Type B pancreatic cell (in vitro differentiated cells): ENCODE measurements at regions not wholly inside any gene's neighbourhood (a gene's known extent, or its start where the extent isn't known, plus 50 kb on each side); places are given as distances from the start of the nearest gene placed in this dataset.
"Not testable (repeated sequence)": the region's sequence is repeated elsewhere in the genome, so short reads cannot be mapped to it uniquely, and the experiment has no call there.

Source experiments
- DNase-seq: peaks from one replicate; pipeline ENCODE4 v3.0.0; 2021; ENCODE audit warnings: mixed read lengths; ENCODE audit not compliant: unreplicated experiment; ENCODE audit errors: extremely low spot score
- H3K27ac Mint-ChIP-seq: 2 replicates; pipeline ENCODE4 v1.8.0; 2021; ENCODE audit warnings: mild to moderate bottlenecking, mixed read lengths
- H3K27me3 Mint-ChIP-seq: 2 replicates; pipeline ENCODE4 v1.8.0; 2021; ENCODE audit warnings: mixed read lengths
- H3K36me3 Mint-ChIP-seq: 2 replicates; pipeline ENCODE4 v1.8.0; 2021; ENCODE audit warnings: mixed read lengths
- H3K4me1 Mint-ChIP-seq: one replicate; pipeline ENCODE4 v1.8.0; 2021; ENCODE audit warnings: mixed read lengths; ENCODE audit not compliant: unreplicated experiment
- H3K4me3 Mint-ChIP-seq: 2 replicates; pipeline ENCODE4 v1.8.0; 2021; ENCODE audit warnings: mild to moderate bottlenecking, mixed read lengths
- H3K9me3 Mint-ChIP-seq: 2 replicates; pipeline ENCODE4 v1.8.0; 2021; ENCODE audit warnings: mixed read lengths
- TF ChIP-seq, protein P1 (sequence below): fragments of 200-600 bp; sonication (generic); conservative IDR thresholded peaks from 2 replicates; pipeline ENCODE4 v1.5.0; 2021; ENCODE audit warnings: antibody characterized with exemption, mild to moderate bottlenecking

DNA sequence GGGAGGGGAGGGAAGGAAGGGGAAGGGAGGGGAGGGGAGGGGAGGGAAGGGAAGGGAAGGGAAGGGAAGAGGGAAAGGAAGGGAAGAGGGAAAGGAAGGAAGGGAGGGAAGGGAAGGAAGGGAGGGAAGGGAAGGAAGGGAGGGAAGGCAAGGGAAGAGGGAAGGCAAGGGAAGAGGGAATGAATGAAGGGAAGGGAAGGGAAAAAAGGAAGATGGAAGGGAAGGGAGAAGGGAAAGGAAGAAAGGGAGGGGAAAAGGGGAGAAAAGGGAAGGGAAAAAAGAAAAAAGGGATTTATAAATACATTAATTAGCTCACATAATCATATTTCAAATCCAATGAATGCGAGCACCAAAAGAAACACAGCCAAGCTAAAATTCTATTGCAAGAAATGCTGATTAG, 202.9 kb upstream of the LRRTM4 start:
- Mint-ChIP-seq H3K27me3 (no peaks in the 10 kb centered on the region), H3K9me3 (no peaks in the 10 kb centered on the region), H3K4me3 (no peak overlapping the region), H3K4me1 (no peaks in the 10 kb centered on the region), H3K36me3 (no peaks in the 10 kb centered on the region), H3K27ac (no peak overlapping the region)
- no peak for DNase-seq
- TF ChIP-seq, protein P1, sequence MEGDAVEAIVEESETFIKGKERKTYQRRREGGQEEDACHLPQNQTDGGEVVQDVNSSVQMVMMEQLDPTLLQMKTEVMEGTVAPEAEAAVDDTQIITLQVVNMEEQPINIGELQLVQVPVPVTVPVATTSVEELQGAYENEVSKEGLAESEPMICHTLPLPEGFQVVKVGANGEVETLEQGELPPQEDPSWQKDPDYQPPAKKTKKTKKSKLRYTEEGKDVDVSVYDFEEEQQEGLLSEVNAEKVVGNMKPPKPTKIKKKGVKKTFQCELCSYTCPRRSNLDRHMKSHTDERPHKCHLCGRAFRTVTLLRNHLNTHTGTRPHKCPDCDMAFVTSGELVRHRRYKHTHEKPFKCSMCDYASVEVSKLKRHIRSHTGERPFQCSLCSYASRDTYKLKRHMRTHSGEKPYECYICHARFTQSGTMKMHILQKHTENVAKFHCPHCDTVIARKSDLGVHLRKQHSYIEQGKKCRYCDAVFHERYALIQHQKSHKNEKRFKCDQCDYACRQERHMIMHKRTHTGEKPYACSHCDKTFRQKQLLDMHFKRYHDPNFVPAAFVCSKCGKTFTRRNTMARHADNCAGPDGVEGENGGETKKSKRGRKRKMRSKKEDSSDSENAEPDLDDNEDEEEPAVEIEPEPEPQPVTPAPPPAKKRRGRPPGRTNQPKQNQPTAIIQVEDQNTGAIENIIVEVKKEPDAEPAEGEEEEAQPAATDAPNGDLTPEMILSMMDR, result no peak

DNA sequence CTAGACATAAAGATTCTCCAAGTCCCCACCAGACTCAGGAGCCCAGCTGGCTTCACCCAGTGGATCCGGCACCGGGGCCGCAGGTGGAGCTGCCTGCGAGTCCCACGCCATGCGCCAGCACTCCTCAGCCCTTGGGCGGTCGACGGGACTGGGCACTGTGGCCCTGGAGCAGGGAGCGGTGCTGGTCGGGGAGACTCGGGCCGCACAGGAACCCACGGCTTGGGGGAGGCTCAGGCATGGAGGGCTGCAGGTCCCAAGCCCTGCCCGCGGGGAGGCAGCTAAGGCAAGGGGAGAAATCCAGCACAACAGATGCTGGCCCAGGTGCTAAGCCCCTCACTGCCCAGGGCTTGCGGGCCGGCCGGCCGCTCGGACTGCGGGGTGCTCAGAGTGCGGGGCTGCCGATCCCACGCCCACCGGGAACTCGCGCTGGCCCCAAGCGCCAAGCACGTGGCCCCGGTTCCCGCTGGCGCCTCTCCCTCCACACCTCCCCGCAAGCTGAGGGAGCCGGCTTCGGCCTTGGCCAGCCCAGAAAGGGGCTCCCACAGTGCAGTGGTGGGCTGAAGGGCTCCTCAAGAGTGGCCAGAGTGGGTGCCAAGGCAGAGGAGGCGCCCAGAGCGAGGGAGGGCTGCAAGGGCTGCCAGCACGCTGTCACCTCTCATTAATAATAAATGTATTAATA, 212.6 kb upstream of the LRRTM4 start:
- H3K4me1 Mint-ChIP-seq, H3K27me3 Mint-ChIP-seq, H3K27ac Mint-ChIP-seq, H3K4me3 Mint-ChIP-seq, H3K9me3 Mint-ChIP-seq, H3K36me3 Mint-ChIP-seq: not testable (repeated sequence)
- DNase-seq, result peak; percentile 65

DNA sequence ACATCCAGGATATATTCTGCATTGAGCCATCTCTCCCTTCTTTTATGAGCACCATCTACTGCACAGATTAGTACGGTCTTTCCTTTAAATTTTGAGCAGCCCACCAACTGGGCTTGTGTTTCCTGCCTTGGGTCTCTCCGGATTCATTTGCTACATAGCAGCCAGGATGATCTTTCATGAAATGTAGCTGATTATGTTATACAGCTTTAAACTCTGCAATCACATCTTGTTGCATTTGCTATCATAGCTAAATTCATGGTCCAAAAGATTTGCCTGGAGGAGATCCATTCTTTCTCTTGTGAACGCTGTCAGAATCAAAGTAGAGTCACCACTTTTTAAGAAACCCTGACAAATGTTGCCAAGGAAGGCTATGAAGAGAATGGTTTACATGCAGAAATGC, 215.1 kb upstream of the LRRTM4 start:
- no peaks in the 10 kb centered on the region for H3K36me3 Mint-ChIP-seq
- TF ChIP-seq, protein P1, result no peak

DNA sequence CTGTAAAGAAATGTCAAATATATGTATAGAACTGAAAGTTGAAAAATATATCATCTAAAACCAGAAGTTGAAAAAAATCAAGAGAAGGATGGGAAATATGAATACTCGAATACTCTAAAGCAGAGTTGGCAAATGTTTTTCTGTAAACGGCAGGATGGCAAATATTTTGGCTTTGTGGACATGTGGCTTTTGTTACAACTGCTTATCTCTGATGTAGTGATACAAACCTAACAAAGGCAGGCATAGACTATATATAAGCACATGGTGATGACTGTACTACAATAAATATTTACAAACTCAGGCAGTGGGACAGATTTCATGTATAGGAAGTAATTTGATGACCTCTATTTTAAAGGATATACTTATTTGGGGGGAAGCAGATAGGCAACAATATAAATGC, 224.6 kb upstream of the LRRTM4 start:
- no peak overlapping the region for H3K4me3 Mint-ChIP-seq
- no peak overlapping the region for H3K27ac Mint-ChIP-seq
- no peaks in the 10 kb centered on the region for H3K27me3 Mint-ChIP-seq
- no peaks in the 10 kb centered on the region for H3K4me1 Mint-ChIP-seq
- H3K9me3 Mint-ChIP-seq, result peaks cover 4% of the 10 kb centered on the region
- TF ChIP-seq, protein P1, result no peak
- DNase-seq, result no peak
- no peaks in the 10 kb centered on the region for H3K36me3 Mint-ChIP-seq

More for the DNA sequence above, 215.1 kb upstream of the LRRTM4 start:
- no peak for DNase-seq
- Mint-ChIP-seq H3K27me3 (no peaks in the 10 kb centered on the region), H3K4me1 (no peaks in the 10 kb centered on the region), H3K27ac (no peak overlapping the region), H3K9me3 (peaks cover 5% of the 10 kb centered on the region), H3K4me3 (no peak overlapping the region)

DNA sequence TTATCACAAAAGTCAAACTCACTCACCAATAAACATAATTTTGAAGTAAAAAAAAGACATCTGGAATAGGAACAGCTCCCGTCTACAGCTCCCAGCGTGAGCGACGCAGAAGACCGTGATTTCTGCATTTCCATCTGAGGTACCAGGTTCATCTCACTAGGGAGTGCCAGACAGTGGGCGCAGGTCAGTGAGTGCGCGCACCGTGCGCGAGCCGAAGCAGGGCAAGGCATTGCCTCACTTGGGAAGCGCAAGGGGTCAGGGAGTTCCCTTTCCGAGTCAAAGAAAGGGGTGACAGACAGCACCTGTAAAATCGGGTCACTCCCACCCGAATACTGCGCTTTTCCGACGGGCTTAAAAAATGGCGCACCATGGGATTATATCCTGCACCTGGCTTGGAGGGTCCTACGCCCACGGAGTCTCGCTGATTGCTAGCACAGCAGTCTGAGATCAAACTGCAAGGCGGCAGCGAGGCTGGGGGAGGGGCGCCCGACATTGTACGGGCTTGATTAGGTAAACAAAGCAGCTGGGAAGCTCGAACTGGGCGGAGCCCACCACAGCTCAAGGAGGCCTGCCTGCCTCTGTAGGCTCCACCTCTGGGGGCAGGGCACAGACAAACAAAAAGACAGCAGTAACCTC, 231.7 kb upstream of the LRRTM4 start:
- H3K4me1 Mint-ChIP-seq, H3K27me3 Mint-ChIP-seq, DNase-seq, H3K9me3 Mint-ChIP-seq, H3K36me3 Mint-ChIP-seq: not testable (repeated sequence)
- Mint-ChIP-seq H3K27ac (peak overlapping the region; percentile 63), H3K4me3 (peak overlapping the region; percentile 89)

DNA sequence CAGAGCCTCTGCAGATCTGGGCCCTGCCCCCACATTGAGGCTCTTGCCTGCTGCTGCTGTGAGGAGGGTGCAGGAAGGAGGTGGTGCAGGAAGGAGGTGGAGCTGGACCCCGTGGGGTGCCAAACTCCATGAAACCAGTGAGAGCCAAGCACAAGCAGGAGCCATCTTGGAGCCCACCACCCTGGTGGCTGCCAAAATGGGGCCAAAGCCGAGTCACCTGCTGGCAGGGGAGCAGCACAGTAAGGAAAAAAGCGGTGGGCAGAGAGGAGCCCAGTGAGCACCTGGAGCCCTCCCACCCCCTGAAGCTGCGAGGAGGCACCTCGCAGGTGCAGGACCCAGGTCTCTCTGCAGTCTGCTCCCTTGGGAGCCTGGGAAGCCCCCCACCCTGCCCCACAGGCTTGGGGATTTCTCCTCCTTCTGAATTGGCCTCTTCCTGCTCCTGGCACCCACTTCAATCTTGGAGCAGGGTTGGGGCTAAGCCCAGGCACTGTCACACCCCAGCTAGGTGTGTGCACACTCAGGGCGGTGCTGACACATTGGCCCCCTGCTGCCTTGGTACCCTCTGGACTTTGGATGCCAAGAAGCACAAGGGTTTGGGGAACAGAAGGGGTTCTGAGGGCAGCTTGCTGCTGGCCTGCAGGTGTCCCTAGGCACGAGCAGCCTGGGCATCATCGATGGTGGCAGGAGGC, 245.4 kb upstream of the LRRTM4 start:
- H3K36me3 Mint-ChIP-seq, result peaks cover 4% of the 10 kb centered on the region
- no peaks in the 10 kb centered on the region for H3K4me1 Mint-ChIP-seq
- DNase-seq, result no peak
- TF ChIP-seq, protein P1, result no peak
- no peaks in the 10 kb centered on the region for H3K27me3 Mint-ChIP-seq
- H3K4me3 Mint-ChIP-seq, result no peak overlapping the region
- H3K9me3 Mint-ChIP-seq, result peaks cover 4% of the 10 kb centered on the region
- no peak overlapping the region for H3K27ac Mint-ChIP-seq
